ENCODE measurements at regions not wholly inside any gene's neighbourhood (a gene's known extent, or its start where the extent isn't known, plus 50 kb on each side); places are given as distances from the start of the nearest gene placed in this dataset.

- no CpG with 5 or more reads among the region's 2 CpGs for WGBS (ENCODE audit: insufficient coverage)
- DNase-seq: no peak
- Histone ChIP-seq H3K9me3 (replicated peaks; ENCODE audit: control insufficient read depth, low read depth, low read length) (no peaks in the 10 kb centered on the region), H3K27me3 (ENCODE audit: control insufficient read depth, insufficient read depth, low read length) (no peaks in the 10 kb centered on the region), H3K36me3 (ENCODE audit: control insufficient read depth, insufficient read depth, low read length) (no peaks in the 10 kb centered on the region), H3K27ac (ENCODE audit: low read length) (no peak overlapping the region), H3K4me1 (ENCODE audit: control insufficient read depth, insufficient read depth, low read length) (no peaks in the 10 kb centered on the region), H3K4me3 (ENCODE audit: low read length) (no peak overlapping the region)
Measured at GRCh38 chr2:38212312-38212711, 136.4 kb upstream of the CYP1B1 start.

GRCh38 chr2:38207168-38207567 lies 131.2 kb upstream of the CYP1B1 start:
- H3K4me3 ChIP-seq (ENCODE audit: low read length): no peak overlapping the region
- WGBS (ENCODE audit: insufficient coverage): no CpG with 5 or more reads among the region's 1 CpG
- H3K36me3 ChIP-seq (ENCODE audit: control insufficient read depth, insufficient read depth, low read length): no peaks in the 10 kb centered on the region
- H3K9me3 ChIP-seq (replicated peaks; ENCODE audit: control insufficient read depth, low read depth, low read length): no peaks in the 10 kb centered on the region
- DNase-seq: no peak
- H3K27ac ChIP-seq (ENCODE audit: low read length): no peak overlapping the region
- no peaks in the 10 kb centered on the region for H3K4me1 ChIP-seq (ENCODE audit: control insufficient read depth, insufficient read depth, low read length)
- H3K27me3 ChIP-seq (ENCODE audit: control insufficient read depth, insufficient read depth, low read length): no peaks in the 10 kb centered on the region

- Histone ChIP-seq H3K27me3 (ENCODE audit: control insufficient read depth, insufficient read depth, low read length) (no peaks in the 10 kb centered on the region), H3K27ac (ENCODE audit: low read length) (no peak overlapping the region), H3K36me3 (ENCODE audit: control insufficient read depth, insufficient read depth, low read length) (no peaks in the 10 kb centered on the region), H3K9me3 (replicated peaks; ENCODE audit: control insufficient read depth, low read depth, low read length) (no peaks in the 10 kb centered on the region), H3K4me3 (ENCODE audit: low read length) (no peak overlapping the region), H3K4me1 (ENCODE audit: control insufficient read depth, insufficient read depth, low read length) (no peaks in the 10 kb centered on the region)
- DNase-seq: no peak
- WGBS (ENCODE audit: insufficient coverage): 90% methylated on average over 5 of the region's 9 CpGs
Measured at GRCh38 chr2:38203446-38203810, 127.5 kb upstream of the CYP1B1 start.

GRCh38 chr2:38202713-38203445 lies 126.9 kb upstream of the CYP1B1 start:
- 95% methylated on average over 9 of the region's 14 CpGs for WGBS (ENCODE audit: insufficient coverage)
- H3K27ac ChIP-seq (ENCODE audit: low read length): no peak overlapping the region

GRCh38 chr2:38201784-38202183 lies 125.8 kb upstream of the CYP1B1 start:
- Histone ChIP-seq H3K9me3 (replicated peaks; ENCODE audit: control insufficient read depth, low read depth, low read length) (no peaks in the 10 kb centered on the region), H3K4me1 (ENCODE audit: control insufficient read depth, insufficient read depth, low read length) (no peaks in the 10 kb centered on the region), H3K27me3 (ENCODE audit: control insufficient read depth, insufficient read depth, low read length) (no peaks in the 10 kb centered on the region), H3K36me3 (ENCODE audit: control insufficient read depth, insufficient read depth, low read length) (no peaks in the 10 kb centered on the region), H3K27ac (ENCODE audit: low read length) (no peak overlapping the region), H3K4me3 (ENCODE audit: low read length) (no peak overlapping the region)
- DNase-seq: no peak

More at GRCh38 chr2:38202713-38203445, 126.9 kb upstream of the CYP1B1 start:
- Histone ChIP-seq H3K4me3 (ENCODE audit: low read length) (no peak overlapping the region), H3K9me3 (replicated peaks; ENCODE audit: control insufficient read depth, low read depth, low read length) (no peaks in the 10 kb centered on the region), H3K36me3 (ENCODE audit: control insufficient read depth, insufficient read depth, low read length) (no peaks in the 10 kb centered on the region), H3K4me1 (ENCODE audit: control insufficient read depth, insufficient read depth, low read length) (no peaks in the 10 kb centered on the region), H3K27me3 (ENCODE audit: control insufficient read depth, insufficient read depth, low read length) (no peaks in the 10 kb centered on the region)
- DNase-seq: no peak

GRCh38 chr2:38200598-38200997 lies 124.6 kb upstream of the CYP1B1 start:
- Histone ChIP-seq H3K4me1 (ENCODE audit: control insufficient read depth, insufficient read depth, low read length) (no peaks in the 10 kb centered on the region), H3K4me3 (ENCODE audit: low read length) (no peak overlapping the region), H3K27ac (ENCODE audit: low read length) (no peak overlapping the region), H3K36me3 (ENCODE audit: control insufficient read depth, insufficient read depth, low read length) (no peaks in the 10 kb centered on the region), H3K27me3 (ENCODE audit: control insufficient read depth, insufficient read depth, low read length) (no peaks in the 10 kb centered on the region), H3K9me3 (replicated peaks; ENCODE audit: control insufficient read depth, low read depth, low read length) (no peaks in the 10 kb centered on the region)
- WGBS (ENCODE audit: insufficient coverage): no CpG with 5 or more reads among the region's 3 CpGs
- DNase-seq: no peak

- H3K9me3 ChIP-seq (replicated peaks; ENCODE audit: control insufficient read depth, low read depth, low read length): no peaks in the 10 kb centered on the region
- H3K27me3 ChIP-seq (ENCODE audit: control insufficient read depth, insufficient read depth, low read length): no peaks in the 10 kb centered on the region
- no peak overlapping the region for H3K27ac ChIP-seq (ENCODE audit: low read length)
- no peak for DNase-seq
- no CpG with 5 or more reads among the region's 1 CpG for WGBS (ENCODE audit: insufficient coverage)
- no peaks in the 10 kb centered on the region for H3K4me1 ChIP-seq (ENCODE audit: control insufficient read depth, insufficient read depth, low read length)
- no peak overlapping the region for H3K4me3 ChIP-seq (ENCODE audit: low read length)
- H3K36me3 ChIP-seq (ENCODE audit: control insufficient read depth, insufficient read depth, low read length): no peaks in the 10 kb centered on the region
Measured at GRCh38 chr2:38199127-38199526, 123.2 kb upstream of the CYP1B1 start.

GRCh38 chr2:38194751-38195150 lies 118.8 kb upstream of the CYP1B1 start:
- H3K9me3 ChIP-seq (replicated peaks; ENCODE audit: control insufficient read depth, low read depth, low read length): no peaks in the 10 kb centered on the region
- H3K27me3 ChIP-seq (ENCODE audit: control insufficient read depth, insufficient read depth, low read length): no peaks in the 10 kb centered on the region
- no peak overlapping the region for H3K4me3 ChIP-seq (ENCODE audit: low read length)
- no CpG with 5 or more reads among the region's 5 CpGs for WGBS (ENCODE audit: insufficient coverage)
- no peak overlapping the region for H3K27ac ChIP-seq (ENCODE audit: low read length)
- DNase-seq: no peak
- no peaks in the 10 kb centered on the region for H3K4me1 ChIP-seq (ENCODE audit: control insufficient read depth, insufficient read depth, low read length)
- no peaks in the 10 kb centered on the region for H3K36me3 ChIP-seq (ENCODE audit: control insufficient read depth, insufficient read depth, low read length)

GRCh38 chr2:38192976-38193375 lies 117.0 kb upstream of the CYP1B1 start:
- Histone ChIP-seq H3K4me3 (ENCODE audit: low read length) (no peak overlapping the region), H3K27ac (ENCODE audit: low read length) (no peak overlapping the region), H3K4me1 (ENCODE audit: control insufficient read depth, insufficient read depth, low read length) (no peaks in the 10 kb centered on the region), H3K36me3 (ENCODE audit: control insufficient read depth, insufficient read depth, low read length) (no peaks in the 10 kb centered on the region), H3K9me3 (replicated peaks; ENCODE audit: control insufficient read depth, low read depth, low read length) (no peaks in the 10 kb centered on the region), H3K27me3 (ENCODE audit: control insufficient read depth, insufficient read depth, low read length) (no peaks in the 10 kb centered on the region)
- WGBS (ENCODE audit: insufficient coverage): no CpG with 5 or more reads among the region's 3 CpGs
- no peak for DNase-seq

GRCh38 chr2:38192046-38192445 lies 116.1 kb upstream of the CYP1B1 start:
- no peak overlapping the region for H3K4me3 ChIP-seq (ENCODE audit: low read length)
- H3K9me3 ChIP-seq (replicated peaks; ENCODE audit: control insufficient read depth, low read depth, low read length): no peaks in the 10 kb centered on the region
- no peaks in the 10 kb centered on the region for H3K36me3 ChIP-seq (ENCODE audit: control insufficient read depth, insufficient read depth, low read length)
- H3K4me1 ChIP-seq (ENCODE audit: control insufficient read depth, insufficient read depth, low read length): no peaks in the 10 kb centered on the region
- H3K27me3 ChIP-seq (ENCODE audit: control insufficient read depth, insufficient read depth, low read length): no peaks in the 10 kb centered on the region
- H3K27ac ChIP-seq (ENCODE audit: low read length): no peak overlapping the region
- no peak for DNase-seq

GRCh38 chr2:38191516-38191915 lies 115.6 kb upstream of the CYP1B1 start:
- DNase-seq: no peak
- no peaks in the 10 kb centered on the region for H3K9me3 ChIP-seq (replicated peaks; ENCODE audit: control insufficient read depth, low read depth, low read length)
- no peaks in the 10 kb centered on the region for H3K36me3 ChIP-seq (ENCODE audit: control insufficient read depth, insufficient read depth, low read length)
- no peak overlapping the region for H3K4me3 ChIP-seq (ENCODE audit: low read length)
- no peaks in the 10 kb centered on the region for H3K4me1 ChIP-seq (ENCODE audit: control insufficient read depth, insufficient read depth, low read length)
- no peak overlapping the region for H3K27ac ChIP-seq (ENCODE audit: low read length)
- H3K27me3 ChIP-seq (ENCODE audit: control insufficient read depth, insufficient read depth, low read length): no peaks in the 10 kb centered on the region
- no CpG with 5 or more reads among the region's 2 CpGs for WGBS (ENCODE audit: insufficient coverage)
